ENCODE measurements at regions not wholly inside any gene's neighbourhood (a gene's known extent, or its start where the extent isn't known, plus 50 kb on each side); places are given as distances from the start of the nearest gene placed in this dataset.

GRCh38 chr6:138657065-138657425 is 116.5 kb upstream of the CCDC28A start:
- Histone ChIP-seq H3K36me3 (ENCODE audit: control insufficient read depth, insufficient read depth, low read length) (no peaks in the 10 kb centered on the region), H3K4me3 (replicated peaks; ENCODE audit: low read depth, low read length) (no peak overlapping the region), H3K27me3 (replicated peaks; ENCODE audit: control insufficient read depth, insufficient read depth, low read length) (no peaks in the 10 kb centered on the region)
- no peak for DNase-seq (ENCODE audit: extremely low read depth, insufficient read length)
- no peak for TF ChIP-seq CTCF (IDR thresholded peaks at IDR 0.05; ENCODE audit: insufficient read depth, low read length, poor library complexity, severe bottlenecking)

GRCh38 chr6:138659998-138660397 is 113.6 kb upstream of the CCDC28A start:
- Histone ChIP-seq H3K36me3 (ENCODE audit: control insufficient read depth, insufficient read depth, low read length) (no peaks in the 10 kb centered on the region), H3K27me3 (replicated peaks; ENCODE audit: control insufficient read depth, insufficient read depth, low read length) (no peaks in the 10 kb centered on the region), H3K4me3 (replicated peaks; ENCODE audit: low read depth, low read length) (no peak overlapping the region)
- DNase-seq (ENCODE audit: extremely low read depth, insufficient read length): no peak
- TF ChIP-seq CTCF (IDR thresholded peaks at IDR 0.05; ENCODE audit: insufficient read depth, low read length, poor library complexity, severe bottlenecking): no peak

- no peaks in the 10 kb centered on the region for H3K27me3 ChIP-seq (replicated peaks; ENCODE audit: control insufficient read depth, insufficient read depth, low read length)
- no peak overlapping the region for H3K4me3 ChIP-seq (replicated peaks; ENCODE audit: low read depth, low read length)
- DNase-seq (ENCODE audit: extremely low read depth, insufficient read length): no peak
- TF ChIP-seq CTCF (IDR thresholded peaks at IDR 0.05; ENCODE audit: insufficient read depth, low read length, poor library complexity, severe bottlenecking): no peak
- H3K36me3 ChIP-seq (ENCODE audit: control insufficient read depth, insufficient read depth, low read length): no peaks in the 10 kb centered on the region
Observed at GRCh38 chr6:138662471-138662870, 111.1 kb upstream of the CCDC28A start.

GRCh38 chr6:138663892-138664291 is 109.7 kb upstream of the CCDC28A start:
- no peak for DNase-seq (ENCODE audit: extremely low read depth, insufficient read length)
- no peaks in the 10 kb centered on the region for H3K27me3 ChIP-seq (replicated peaks; ENCODE audit: control insufficient read depth, insufficient read depth, low read length)
- no peak for TF ChIP-seq CTCF (IDR thresholded peaks at IDR 0.05; ENCODE audit: insufficient read depth, low read length, poor library complexity, severe bottlenecking)
- H3K4me3 ChIP-seq (replicated peaks; ENCODE audit: low read depth, low read length): no peak overlapping the region
- H3K36me3 ChIP-seq (ENCODE audit: control insufficient read depth, insufficient read depth, low read length): no peaks in the 10 kb centered on the region

GRCh38 chr6:138664745-138665144 is 108.8 kb upstream of the CCDC28A start:
- Histone ChIP-seq H3K27me3 (replicated peaks; ENCODE audit: control insufficient read depth, insufficient read depth, low read length) (no peaks in the 10 kb centered on the region), H3K36me3 (ENCODE audit: control insufficient read depth, insufficient read depth, low read length) (no peaks in the 10 kb centered on the region), H3K4me3 (replicated peaks; ENCODE audit: low read depth, low read length) (no peak overlapping the region)
- DNase-seq (ENCODE audit: extremely low read depth, insufficient read length): no peak
- TF ChIP-seq CTCF (IDR thresholded peaks at IDR 0.05; ENCODE audit: insufficient read depth, low read length, poor library complexity, severe bottlenecking): no peak

- DNase-seq (ENCODE audit: extremely low read depth, insufficient read length): no peak
- no peak overlapping the region for H3K4me3 ChIP-seq (replicated peaks; ENCODE audit: low read depth, low read length)
Observed at GRCh38 chr6:138666636-138667035, 106.9 kb upstream of the CCDC28A start.

More at GRCh38 chr6:138666636-138667035, 106.9 kb upstream of the CCDC28A start:
- no peaks in the 10 kb centered on the region for H3K27me3 ChIP-seq (replicated peaks; ENCODE audit: control insufficient read depth, insufficient read depth, low read length)
- no peaks in the 10 kb centered on the region for H3K36me3 ChIP-seq (ENCODE audit: control insufficient read depth, insufficient read depth, low read length)
- TF ChIP-seq CTCF (IDR thresholded peaks at IDR 0.05; ENCODE audit: insufficient read depth, low read length, poor library complexity, severe bottlenecking): no peak

All from GM06990 (cell line).